Uterus (tissue), 3 donors: ENCODE measurements at regions not wholly inside any gene's neighbourhood (a gene's known extent, or its start where the extent isn't known, plus 50 kb on each side); places are given as distances from the start of the nearest gene placed in this dataset.

Experiments
- DNase-seq, 2 donors: peaks; one replicate each; pipeline ENCODE4 v3.0.0-alpha.2; 2019 to 2020
- H3K27ac ChIP-seq, 2 donors: fragments of 200-600 bp; sonication (generic); 1 replicate in 1 of 2; 2 replicates in 1 of 2; pipeline ENCODE4 v1.5.1; 2016 to 2018
- H3K27me3 ChIP-seq, 2 donors: fragments of 200-600 bp; sonication (generic); one replicate each; pipeline ENCODE4 v1.5.1; 2018 to 2019; ENCODE audit warnings: control low read depth in 1 of 2
- H3K36me3 ChIP-seq, 2 donors: fragments of 200-600 bp; sonication (generic); one replicate each; pipeline ENCODE4 v1.5.1; 2019; ENCODE audit warnings: control low read depth in 1 of 2
- H3K4me1 ChIP-seq, 2 donors: fragments of 200-600 bp; sonication (generic); one replicate each; pipeline ENCODE4 v1.5.1; 2018 to 2019; ENCODE audit warnings: control low read depth in 1 of 2
- H3K4me3 ChIP-seq, 2 donors: fragments of 200-600 bp; sonication (generic); 1 replicate in 1 of 2; 2 replicates in 1 of 2; pipeline ENCODE4 v1.5.1; 2018 to 2019; ENCODE audit warnings: mild to moderate bottlenecking in 1 of 2
- H3K9me3 ChIP-seq, 2 donors: fragments of 200-600 bp; sonication (generic); one replicate each; pipeline ENCODE4 v1.5.1; 2019; ENCODE audit warnings: control low read depth in 1 of 2
- CTCF ChIP-seq, 4 experiments: fragments of 200-600 bp in 2 of 4; fragments of 450-650 bp in 2 of 4; sonication (generic) in 2 of 4; IDR thresholded peaks; one replicate each; pipeline ENCODE4 v1.5.1; 2016 to 2019; ENCODE audit warnings: antibody characterized with exemption in 4 of 4, mild to moderate bottlenecking in 2 of 4, moderate library complexity in 1 of 4
- POLR2A ChIP-seq, 2 donors: fragments of 450-650 bp; IDR thresholded peaks; one replicate each; pipeline ENCODE4 v1.6.1; 2016; ENCODE audit warnings: antibody characterized with exemption in 2 of 2, mild to moderate bottlenecking in 1 of 2, moderate library complexity in 1 of 2
- intact Hi-C: fragments of 100-400 bp; cut with DNase I; formaldehyde crosslinking; loops from one replicate; pipeline ENCODE4 v1.15.1; 2023; ENCODE audit warnings: low total_unique reads
- donor health status: DM: yes; HTN: yes; CAD: no.

- TF ChIP-seq POLR2A (IDR thresholded peaks at IDR 0.05) (no peak), CTCF (IDR thresholded peaks at IDR 0.05) (no peak)
- no peak overlapping the region for H3K4me3 ChIP-seq
Measured at GRCh38 chr3:24052446-24052845, 107.4 kb downstream of the NR1D2 start.

GRCh38 chr3:24058940-24059705 is 114.0 kb downstream of the NR1D2 start:
- TF ChIP-seq CTCF (IDR thresholded peaks at IDR 0.05) (no peak), POLR2A (IDR thresholded peaks at IDR 0.05) (no peak)
- no peaks in the 10 kb centered on the region for H3K27me3 ChIP-seq
- H3K4me3 ChIP-seq: no peak overlapping the region
- intact Hi-C loops: no loop called here
- H3K27ac ChIP-seq: peak overlapping the region; percentile 48
- no peaks in the 10 kb centered on the region for H3K36me3 ChIP-seq
- H3K9me3 ChIP-seq: peaks cover 0 to 8% of the 10 kb centered on the region in 2 donors
- no peak for DNase-seq
- no peaks in the 10 kb centered on the region for H3K4me1 ChIP-seq

More at GRCh38 chr3:24052446-24052845, 107.4 kb downstream of the NR1D2 start:
- DNase-seq: no peak
- no peaks in the 10 kb centered on the region for H3K9me3 ChIP-seq
- intact Hi-C loops: no loop called here
- H3K4me1 ChIP-seq: peaks cover 0 to 6% of the 10 kb centered on the region in 2 donors
- H3K27ac ChIP-seq: no peak overlapping the region
- no peaks in the 10 kb centered on the region for H3K36me3 ChIP-seq
- H3K27me3 ChIP-seq: no peaks in the 10 kb centered on the region

- H3K4me3 ChIP-seq: no peak overlapping the region
- no peaks in the 10 kb centered on the region for H3K27me3 ChIP-seq
- no peak for TF ChIP-seq POLR2A (IDR thresholded peaks at IDR 0.05)
- no peak for TF ChIP-seq CTCF (IDR thresholded peaks at IDR 0.05)
- peak overlapping the region; percentile 48 for H3K27ac ChIP-seq
- intact Hi-C loops: no loop called here
- peaks cover 0 to 8% of the 10 kb centered on the region in 2 donors for H3K9me3 ChIP-seq
- H3K36me3 ChIP-seq: no peaks in the 10 kb centered on the region
- no peak for DNase-seq
- no peaks in the 10 kb centered on the region for H3K4me1 ChIP-seq
Measured at GRCh38 chr3:24060055-24060454, 115.0 kb downstream of the NR1D2 start.

- intact Hi-C loops: no loop called here
- H3K36me3 ChIP-seq: no peaks in the 10 kb centered on the region
- H3K27me3 ChIP-seq: no peaks in the 10 kb centered on the region
- H3K4me1 ChIP-seq: no peaks in the 10 kb centered on the region
- peaks cover 0 to 8% of the 10 kb centered on the region in 2 donors for H3K9me3 ChIP-seq
- peak overlapping the region; percentile 52 to 64 for H3K27ac ChIP-seq
- TF ChIP-seq POLR2A (IDR thresholded peaks at IDR 0.05): no peak
- TF ChIP-seq CTCF (IDR thresholded peaks at IDR 0.05): no peak
- no peak for DNase-seq
- H3K4me3 ChIP-seq: no peak overlapping the region
Measured at GRCh38 chr3:24062916-24063315, 117.8 kb downstream of the NR1D2 start.
